ENCODE measurements at regions not wholly inside any gene's neighbourhood (a gene's known extent, or its start where the extent isn't known, plus 50 kb on each side); places are given as distances from the start of the nearest gene placed in this dataset.

- TF ChIP-seq CTCF (IDR thresholded peaks at IDR 0.05; ENCODE audit: low read length) = no peak
- no peak for TF ChIP-seq EZH2 (IDR thresholded peaks at IDR 0.05; ENCODE audit: borderline replicate concordance, low read length)
Observed at GRCh38 chr2:9092383-9093282, 89.1 kb upstream of the MBOAT2 start.
